ENCODE measurements at regions not wholly inside any gene's neighbourhood (a gene's known extent, or its start where the extent isn't known, plus 50 kb on each side); places are given as distances from the start of the nearest gene placed in this dataset.

DNA sequence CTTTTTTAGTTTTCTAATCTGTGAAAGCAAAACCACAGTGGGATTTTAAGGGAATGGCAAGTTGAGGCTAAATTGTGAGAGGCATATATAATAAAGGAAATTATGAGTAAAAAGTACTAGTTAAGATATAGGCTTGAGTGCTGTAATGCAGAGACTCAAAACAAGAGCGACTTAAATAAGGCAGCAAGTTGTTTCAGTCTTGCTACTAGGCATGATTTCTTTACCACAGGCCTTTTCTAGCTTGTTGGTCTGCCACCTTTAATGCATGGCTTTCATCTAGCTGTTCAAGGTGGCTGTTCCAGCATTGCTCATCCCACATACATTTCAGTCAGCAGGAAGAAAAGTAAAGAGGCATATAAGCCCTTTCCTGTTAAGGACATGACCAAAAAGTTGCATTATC, 427.9 kb upstream of the ADAMTSL1 start:
- DNase-seq (ENCODE audit: low read depth) = no peak
- TF ChIP-seq, protein P1, sequence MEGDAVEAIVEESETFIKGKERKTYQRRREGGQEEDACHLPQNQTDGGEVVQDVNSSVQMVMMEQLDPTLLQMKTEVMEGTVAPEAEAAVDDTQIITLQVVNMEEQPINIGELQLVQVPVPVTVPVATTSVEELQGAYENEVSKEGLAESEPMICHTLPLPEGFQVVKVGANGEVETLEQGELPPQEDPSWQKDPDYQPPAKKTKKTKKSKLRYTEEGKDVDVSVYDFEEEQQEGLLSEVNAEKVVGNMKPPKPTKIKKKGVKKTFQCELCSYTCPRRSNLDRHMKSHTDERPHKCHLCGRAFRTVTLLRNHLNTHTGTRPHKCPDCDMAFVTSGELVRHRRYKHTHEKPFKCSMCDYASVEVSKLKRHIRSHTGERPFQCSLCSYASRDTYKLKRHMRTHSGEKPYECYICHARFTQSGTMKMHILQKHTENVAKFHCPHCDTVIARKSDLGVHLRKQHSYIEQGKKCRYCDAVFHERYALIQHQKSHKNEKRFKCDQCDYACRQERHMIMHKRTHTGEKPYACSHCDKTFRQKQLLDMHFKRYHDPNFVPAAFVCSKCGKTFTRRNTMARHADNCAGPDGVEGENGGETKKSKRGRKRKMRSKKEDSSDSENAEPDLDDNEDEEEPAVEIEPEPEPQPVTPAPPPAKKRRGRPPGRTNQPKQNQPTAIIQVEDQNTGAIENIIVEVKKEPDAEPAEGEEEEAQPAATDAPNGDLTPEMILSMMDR (conservative IDR thresholded peaks at IDR 0.05; ENCODE audit: control insufficient read depth, insufficient read depth, low read depth, low read length) = no peak

DNA sequence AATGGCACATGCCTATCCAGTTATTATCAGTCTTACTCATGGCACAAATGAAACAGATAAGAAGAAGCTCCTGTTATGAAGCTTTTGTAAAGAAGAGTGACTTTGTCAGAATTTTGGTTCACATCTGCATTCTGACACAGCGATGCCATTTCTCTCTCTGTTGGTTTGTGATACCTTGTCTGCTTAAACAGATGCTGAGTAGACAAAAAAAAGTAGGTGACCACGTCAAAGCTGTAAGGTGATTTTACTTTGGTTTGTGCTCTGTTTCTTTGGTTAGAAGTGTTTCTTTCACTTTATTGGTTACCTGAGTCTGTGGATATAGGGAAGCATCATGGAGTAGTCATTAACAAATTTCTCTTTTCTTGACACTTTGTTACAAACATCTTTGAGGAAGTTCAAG, 422.3 kb upstream of the ADAMTSL1 start:
- H3K4me3 ChIP-seq (ENCODE audit: control insufficient read depth, low read depth, low read length) = no peak overlapping the region
- TF ChIP-seq, protein P1 (conservative IDR thresholded peaks at IDR 0.05; ENCODE audit: control insufficient read depth, insufficient read depth, low read depth, low read length) = no peak
- no peak for DNase-seq (ENCODE audit: low read depth)

More for the DNA sequence above, 427.9 kb upstream of the ADAMTSL1 start:
- no peak overlapping the region for H3K4me3 ChIP-seq (ENCODE audit: control insufficient read depth, low read depth, low read length)

DNA sequence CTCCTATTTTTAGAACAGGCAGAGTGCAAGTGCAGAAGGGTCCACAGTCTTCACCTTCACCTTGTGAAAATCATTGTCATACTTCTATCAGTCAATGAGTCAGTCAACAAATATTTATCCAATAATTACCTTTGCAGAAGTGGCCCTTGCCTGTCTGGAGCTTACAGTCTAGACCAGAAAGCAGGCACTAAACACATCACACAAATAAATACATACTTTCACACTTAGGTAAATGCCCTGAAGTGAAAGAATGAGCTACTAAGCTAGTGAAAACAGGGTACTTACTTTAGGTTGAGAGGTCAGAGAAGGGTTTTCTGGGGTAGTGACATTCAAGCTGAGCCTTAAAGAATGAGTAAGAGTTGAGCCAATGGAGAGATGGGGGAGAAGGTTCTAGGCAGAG, 421.9 kb upstream of the ADAMTSL1 start:
- no peak overlapping the region for H3K4me3 ChIP-seq (ENCODE audit: control insufficient read depth, low read depth, low read length)
- TF ChIP-seq, protein P1 (conservative IDR thresholded peaks at IDR 0.05; ENCODE audit: control insufficient read depth, insufficient read depth, low read depth, low read length) = no peak
- no peak for DNase-seq (ENCODE audit: low read depth)

DNA sequence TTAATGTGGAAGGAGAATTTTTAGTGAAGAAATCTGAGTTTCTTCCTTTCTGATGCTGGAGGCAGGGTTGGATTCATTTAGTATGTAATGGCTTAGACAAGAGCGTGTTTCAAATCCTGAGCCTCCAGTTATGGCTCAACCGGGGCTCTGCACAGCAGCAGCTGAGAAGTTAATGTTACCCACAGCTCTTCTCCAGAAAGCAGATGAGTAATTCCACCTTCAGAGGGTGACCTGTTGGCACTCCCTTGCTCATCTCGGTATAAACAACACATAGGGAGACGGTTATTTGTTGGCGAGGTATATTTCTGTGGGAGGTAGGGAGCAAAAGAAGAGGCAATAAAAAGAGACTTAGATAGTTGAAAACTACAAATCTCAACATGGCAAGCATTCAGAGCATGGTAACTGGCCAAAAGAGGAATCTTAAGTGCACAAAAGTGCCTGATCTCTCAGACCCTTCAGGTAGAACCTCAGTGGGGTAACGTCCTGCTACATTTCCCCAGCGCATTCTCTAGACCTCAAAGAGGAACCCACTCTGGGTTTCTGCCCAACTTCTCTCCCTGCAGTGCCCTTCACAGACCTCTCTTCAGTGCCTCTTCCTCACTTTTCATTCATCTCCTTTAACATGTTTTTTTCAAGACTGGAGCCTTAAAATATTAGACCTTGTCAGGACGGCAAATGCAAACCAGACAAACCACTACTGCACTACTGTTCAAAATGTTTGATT, 417.5 kb upstream of the ADAMTSL1 start:
- TF ChIP-seq, protein P1 (conservative IDR thresholded peaks at IDR 0.05; ENCODE audit: control insufficient read depth, insufficient read depth, low read depth, low read length) = no peak
- no peak for DNase-seq (ENCODE audit: low read depth)
- H3K4me3 ChIP-seq (ENCODE audit: control insufficient read depth, low read depth, low read length) = no peak overlapping the region

DNA sequence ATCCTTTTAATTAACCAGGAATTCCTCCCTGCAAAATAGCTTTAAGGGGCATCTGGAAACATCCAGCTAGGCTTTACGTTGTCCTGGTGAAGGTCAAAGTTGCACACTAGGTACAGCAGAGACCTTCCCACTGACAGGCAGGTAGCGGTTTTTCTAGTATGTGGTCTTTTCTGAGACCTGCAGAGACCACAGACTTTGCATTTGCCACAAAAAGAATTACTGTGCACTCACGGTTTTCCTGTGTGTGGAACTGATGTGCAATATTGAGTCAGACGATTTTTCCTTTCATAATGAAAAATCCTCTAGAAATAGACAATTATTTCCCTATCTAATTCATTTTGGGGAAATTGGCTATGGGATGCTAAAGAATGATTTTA, 417.0 kb upstream of the ADAMTSL1 start:
- DNase-seq (ENCODE audit: low read depth) = no peak
- TF ChIP-seq, protein P1 (conservative IDR thresholded peaks at IDR 0.05; ENCODE audit: control insufficient read depth, insufficient read depth, low read depth, low read length) = no peak
- no peak overlapping the region for H3K4me3 ChIP-seq (ENCODE audit: control insufficient read depth, low read depth, low read length)

DNA sequence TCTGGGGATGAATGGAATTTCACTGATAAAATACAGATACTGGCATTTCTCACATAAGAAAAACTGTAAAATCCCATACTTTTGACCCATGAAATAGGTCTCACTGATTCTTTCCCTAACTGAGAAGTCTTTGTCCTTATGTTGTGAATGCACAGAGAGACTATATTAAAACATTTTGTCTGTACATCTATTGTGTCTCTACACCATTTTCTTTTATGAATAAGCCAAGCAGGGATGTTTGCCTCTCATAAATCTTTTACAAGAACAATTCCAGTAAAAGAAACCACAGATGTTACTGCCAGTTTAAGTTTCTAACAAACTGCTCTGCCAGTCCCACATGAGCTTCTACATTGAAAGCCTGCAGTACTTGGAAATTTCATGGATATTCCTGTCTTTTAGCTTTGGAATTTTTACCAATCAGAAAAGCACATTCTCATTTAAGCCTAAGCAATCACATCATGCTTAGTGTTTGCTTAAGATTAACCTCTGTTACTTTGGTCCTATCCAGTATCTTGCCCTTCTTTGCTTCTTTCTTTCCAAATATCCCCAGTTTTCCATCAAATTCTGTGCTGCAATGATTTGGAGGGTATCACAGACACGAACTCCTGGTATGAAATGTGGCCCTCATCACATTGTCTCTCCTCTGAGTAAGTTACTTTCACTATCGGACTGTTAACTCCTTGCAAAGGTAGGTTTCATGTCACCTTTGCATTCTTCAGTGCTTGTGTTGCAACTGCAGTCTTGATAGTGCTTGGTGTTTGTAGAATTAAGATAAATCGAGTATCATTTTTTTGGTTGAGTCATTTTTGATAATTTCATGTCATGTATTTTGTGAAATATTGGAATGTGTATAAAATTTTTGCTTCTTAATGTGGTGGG, 415.1 kb upstream of the ADAMTSL1 start:
- DNase-seq (ENCODE audit: low read depth) = no peak
- TF ChIP-seq, protein P1 (conservative IDR thresholded peaks at IDR 0.05; ENCODE audit: control insufficient read depth, insufficient read depth, low read depth, low read length) = no peak
- no peak overlapping the region for H3K4me3 ChIP-seq (ENCODE audit: control insufficient read depth, low read depth, low read length)
